ENCODE measurements at regions not wholly inside any gene's neighbourhood (a gene's known extent, or its start where the extent isn't known, plus 50 kb on each side); places are given as distances from the start of the nearest gene placed in this dataset.

- intact Hi-C loops (cut with micrococcal nuclease), result no loop called here
These were observed 1293.5 kb downstream of the XPNPEP1 start for GRCh38 chr10:108629834-108630233.

GRCh38 chr10:108624052-108624451, 1299.3 kb downstream of the XPNPEP1 start:
- H3K79me2 ChIP-seq (ENCODE audit: insufficient read depth, low read length), result no peaks in the 10 kb centered on the region
- H3K9me2 ChIP-seq (ENCODE audit: insufficient read depth), result no peaks in the 10 kb centered on the region
- no TSS peak for BruUV-seq (replicated peaks)
- ChIA-PET RAD21 (ENCODE audit: low non-redundant PET in 1 of 2, low total read pairs in 2 of 2, uncharacterized antibody in 2 of 2, unreplicated experiment in 2 of 2) (no interaction called here), CTCF (no interaction called here), POLR2A (no interaction called here)
- ATAC-seq (no peak), DNase-seq (ENCODE audit: low read depth, low spot score) (no peak)
- intact Hi-C loops (cut with micrococcal nuclease), result no loop called here
- no peaks in the 10 kb centered on the region for H3K4me1 ChIP-seq (ENCODE audit: control insufficient read depth in 1 of 2, insufficient read depth in 2 of 2, low read length in 2 of 2)
- H3K9me3 ChIP-seq (ENCODE audit: control insufficient read depth in 1 of 2, insufficient read depth in 1 of 2, low read depth in 1 of 2, low read length in 2 of 2), result peaks cover 24 to 25% of the 10 kb centered on the region in 2 experiments; a peak in 2 of 4 replicates
- no peak overlapping the region for H3K4me3 ChIP-seq (replicated peaks in 1 of 2; ENCODE audit: low read depth in 1 of 2, low read length in 2 of 2)
- no peak overlapping the region for H3K4me2 ChIP-seq (ENCODE audit: low read length)
- no peak overlapping the region for H2AFZ ChIP-seq (ENCODE audit: low read depth, low read length, poor library complexity, severe bottlenecking)
- no peaks in the 10 kb centered on the region for H3K27me3 ChIP-seq (ENCODE audit: insufficient read depth, low read length)
- no peak overlapping the region for H3K9ac ChIP-seq (ENCODE audit: low read length)
- TF ChIP-seq SRF (IDR thresholded peaks at IDR 0.05; ENCODE audit: low read depth), result no peak
- H4K20me1 ChIP-seq (ENCODE audit: insufficient read depth), result no peaks in the 10 kb centered on the region
- H3K27ac ChIP-seq (ENCODE audit: low read depth, low read length), result no peak overlapping the region
- no peaks in the 10 kb centered on the region for H3K36me3 ChIP-seq (ENCODE audit: control insufficient read depth in 1 of 2, insufficient read depth in 2 of 2, low read length in 2 of 2)

More at GRCh38 chr10:108629834-108630233, 1293.5 kb downstream of the XPNPEP1 start:
- POLR2A ChIA-PET, result no interaction called here
- no peaks in the 10 kb centered on the region for H3K36me3 ChIP-seq (ENCODE audit: control insufficient read depth in 1 of 2, insufficient read depth in 2 of 2, low read length in 2 of 2)
- RAD21 ChIA-PET (ENCODE audit: low non-redundant PET in 1 of 2, low total read pairs in 2 of 2, uncharacterized antibody in 2 of 2, unreplicated experiment in 2 of 2), result no interaction called here
- no peak for DNase-seq (ENCODE audit: low read depth, low spot score)
- no peak overlapping the region for H3K27ac ChIP-seq (ENCODE audit: low read depth, low read length)
- no peak for ATAC-seq
- H2AFZ ChIP-seq (ENCODE audit: low read depth, low read length, poor library complexity, severe bottlenecking), result no peak overlapping the region
- H3K27me3 ChIP-seq (ENCODE audit: insufficient read depth, low read length), result no peaks in the 10 kb centered on the region
- no TSS peak for BruUV-seq (replicated peaks)
- H3K4me1 ChIP-seq (ENCODE audit: control insufficient read depth in 1 of 2, insufficient read depth in 2 of 2, low read length in 2 of 2), result no peaks in the 10 kb centered on the region
- H3K79me2 ChIP-seq (ENCODE audit: insufficient read depth, low read length), result no peaks in the 10 kb centered on the region
- no peak overlapping the region for H3K4me3 ChIP-seq (replicated peaks in 1 of 2; ENCODE audit: low read depth in 1 of 2, low read length in 2 of 2)
- TF ChIP-seq POLR2A (IDR thresholded peaks at IDR 0.05; ENCODE audit: borderline replicate concordance, extremely low read depth, insufficient read depth, insufficient read length), result no peak
- no peak for TF ChIP-seq MAX (IDR thresholded peaks at IDR 0.05)
- CTCF ChIA-PET, result no interaction called here
- peaks cover 23 to 41% of the 10 kb centered on the region in 2 experiments; a peak in 2 of 4 replicates for H3K9me3 ChIP-seq (ENCODE audit: control insufficient read depth in 1 of 2, insufficient read depth in 1 of 2, low read depth in 1 of 2, low read length in 2 of 2)
- no peak overlapping the region for H3K9ac ChIP-seq (ENCODE audit: low read length)
- H3K4me2 ChIP-seq (ENCODE audit: low read length), result no peak overlapping the region
- no peaks in the 10 kb centered on the region for H4K20me1 ChIP-seq (ENCODE audit: insufficient read depth)
- no peaks in the 10 kb centered on the region for H3K9me2 ChIP-seq (ENCODE audit: insufficient read depth)

All from HCT116 (cell line).